Epithelial cell of prostate (primary cell): ENCODE measurements at regions not wholly inside any gene's neighbourhood (a gene's known extent, or its start where the extent isn't known, plus 50 kb on each side); places are given as distances from the start of the nearest gene placed in this dataset.
A peak's percentile ranks its signal among the peaks of the same experiment; 100 is the strongest.

Experiments
- DNase-seq: peaks from one replicate; pipeline ENCODE4 v3.0.0-alpha.2; 2011; ENCODE audit warnings: low read depth, low spot score
- H3K27ac ChIP-seq: fragments of 450-650 bp; 2 replicates; pipeline ENCODE4 v1.5.1; 2017; ENCODE audit warnings: mild to moderate bottlenecking

DNA sequence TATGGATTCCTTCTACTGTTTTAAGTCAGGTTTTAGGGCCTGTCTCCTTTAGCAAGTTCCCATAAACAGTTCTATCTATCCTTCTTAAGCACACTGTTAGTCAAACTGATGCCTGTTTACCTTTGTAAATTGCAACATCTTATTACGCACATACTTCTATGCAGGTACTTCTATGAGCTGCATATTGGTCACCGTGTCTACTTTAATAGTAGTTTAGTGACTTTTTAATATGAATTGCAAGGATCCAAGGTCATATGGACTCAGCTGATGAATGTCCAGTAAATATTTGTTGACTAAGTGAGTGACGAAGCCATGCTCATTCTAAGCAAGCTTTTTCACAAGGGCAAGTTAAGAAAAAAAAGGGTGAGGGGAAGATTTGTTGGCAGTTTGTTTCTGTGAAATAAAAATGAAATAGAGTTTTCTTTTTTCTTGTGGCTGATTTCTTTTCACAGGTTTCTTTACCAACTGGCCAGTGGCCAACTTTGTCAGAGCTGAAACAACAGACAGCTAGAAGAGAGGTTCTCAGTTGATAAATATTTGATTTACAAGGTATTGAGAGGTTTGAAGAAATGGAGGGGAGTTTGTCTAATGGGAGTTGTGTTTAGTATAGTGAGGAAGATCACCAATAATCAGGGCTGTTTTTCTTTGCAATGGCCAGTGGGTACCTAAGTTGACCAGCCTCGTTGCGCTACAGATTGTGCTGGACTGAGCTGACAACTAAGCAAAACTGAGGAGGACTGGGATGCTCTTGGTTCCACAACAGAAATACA is 141.1 kb downstream of the SLC15A5 start:
- DNase-seq, result peak; percentile 24
- H3K27ac ChIP-seq, result peak overlapping the region; percentile 23

- H3K27ac ChIP-seq, result no peak overlapping the region
- DNase-seq, result no peak
Observed at GRCh38 chr12:16135323-16135722, 142.2 kb downstream of the SLC15A5 start.

GRCh38 chr12:16130343-16130742 is 147.1 kb downstream of the SLC15A5 start:
- DNase-seq, result no peak
- no peak overlapping the region for H3K27ac ChIP-seq

DNA sequence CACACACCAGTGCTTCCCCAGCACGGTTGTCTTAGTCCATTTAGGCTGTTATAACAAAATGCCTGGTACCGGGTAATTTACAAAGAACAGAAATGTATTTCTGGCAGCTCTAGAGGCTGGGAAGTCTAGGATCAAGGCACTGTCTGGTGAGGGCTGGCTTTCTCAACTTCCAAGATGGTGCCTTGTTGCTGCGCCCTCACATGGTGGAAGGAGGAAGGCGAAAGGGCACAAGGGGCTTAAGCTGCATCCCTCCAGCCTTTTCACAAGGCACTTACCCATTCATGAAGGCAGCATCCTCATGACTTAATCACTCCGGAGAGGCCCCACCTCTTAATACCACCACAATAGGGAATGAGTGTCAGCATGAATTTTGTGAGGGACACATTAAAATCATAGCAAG is 155.5 kb downstream of the SLC15A5 start:
- no peak for DNase-seq
- H3K27ac ChIP-seq, result no peak overlapping the region

GRCh38 chr12:16119618-16120415 is 157.7 kb downstream of the SLC15A5 start:
- no peak for DNase-seq
- peak overlapping the region; percentile 57 for H3K27ac ChIP-seq

- H3K27ac ChIP-seq, result no peak overlapping the region
- DNase-seq, result no peak
Observed at GRCh38 chr12:16118586-16118985, 158.9 kb downstream of the SLC15A5 start.

DNA sequence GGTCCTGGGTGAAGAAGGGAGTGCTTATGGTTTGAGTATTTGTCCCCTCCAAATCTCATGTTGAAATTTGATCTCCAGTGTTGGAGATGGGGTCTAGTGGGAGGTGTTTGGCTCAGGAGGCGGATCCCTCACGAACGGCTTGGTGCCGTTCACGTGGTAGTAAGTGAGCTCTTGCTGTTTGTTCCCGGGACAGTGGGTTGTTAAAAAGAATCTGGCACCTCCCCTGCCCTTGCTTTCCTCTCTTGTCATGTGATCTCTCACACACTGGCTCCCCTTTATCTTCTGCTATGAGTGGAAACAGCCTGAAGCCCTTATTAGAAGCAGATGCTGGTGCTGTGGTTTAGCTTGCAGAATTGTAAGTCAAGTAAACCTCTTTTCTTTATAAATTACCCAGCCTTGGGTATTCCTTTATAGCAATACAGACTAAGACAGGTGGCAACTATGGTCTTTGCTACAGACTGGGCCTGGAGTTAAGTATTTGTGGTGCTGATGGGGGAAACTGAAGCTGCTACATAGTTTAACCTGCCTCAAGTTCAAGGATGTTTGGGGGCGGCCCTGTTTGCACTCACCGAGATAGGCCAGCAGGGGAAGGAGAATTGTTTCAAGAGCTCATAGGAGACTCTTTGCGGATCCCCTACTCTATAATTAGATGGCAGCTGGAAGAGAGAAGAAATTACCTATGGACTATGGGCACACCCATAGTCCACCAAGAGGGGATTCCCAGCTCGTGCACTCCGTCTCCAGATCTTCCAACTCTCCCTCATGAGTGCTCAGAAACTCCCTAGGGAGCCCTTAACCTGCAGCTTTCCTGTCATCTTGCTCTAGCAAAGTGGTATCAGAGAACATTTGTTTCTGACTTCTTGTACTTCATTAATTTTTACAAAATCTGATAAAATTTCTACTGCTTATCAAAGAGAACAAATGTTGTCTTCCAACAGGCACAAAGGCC is 164.6 kb downstream of the SLC15A5 start:
- no peak for DNase-seq

DNA sequence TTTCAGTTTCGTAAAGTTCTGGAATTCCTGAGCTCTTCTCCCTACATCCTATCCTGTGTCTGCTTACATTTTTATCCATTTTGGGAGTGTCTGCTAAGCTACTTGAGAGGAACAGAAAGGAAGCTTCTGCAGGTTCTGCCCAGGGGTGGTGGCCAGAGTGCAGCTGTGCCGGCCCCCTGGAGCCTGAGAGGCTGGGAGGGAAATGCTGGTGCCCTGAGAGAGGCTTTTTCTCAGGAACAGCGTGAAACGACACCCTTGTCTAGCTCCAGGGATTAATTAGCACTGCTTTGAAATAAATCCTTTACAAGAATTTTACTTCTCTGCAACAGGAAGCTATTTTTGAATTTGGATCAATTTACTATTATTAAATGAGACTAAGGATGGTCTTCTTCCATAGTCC is 165.4 kb downstream of the SLC15A5 start:
- H3K27ac ChIP-seq, result no peak overlapping the region
- no peak for DNase-seq

More for the DNA sequence above, 164.6 kb downstream of the SLC15A5 start:
- H3K27ac ChIP-seq, result no peak overlapping the region

- no peak overlapping the region for H3K27ac ChIP-seq
Observed at GRCh38 chr12:16110596-16110995, 166.9 kb downstream of the SLC15A5 start.

DNA sequence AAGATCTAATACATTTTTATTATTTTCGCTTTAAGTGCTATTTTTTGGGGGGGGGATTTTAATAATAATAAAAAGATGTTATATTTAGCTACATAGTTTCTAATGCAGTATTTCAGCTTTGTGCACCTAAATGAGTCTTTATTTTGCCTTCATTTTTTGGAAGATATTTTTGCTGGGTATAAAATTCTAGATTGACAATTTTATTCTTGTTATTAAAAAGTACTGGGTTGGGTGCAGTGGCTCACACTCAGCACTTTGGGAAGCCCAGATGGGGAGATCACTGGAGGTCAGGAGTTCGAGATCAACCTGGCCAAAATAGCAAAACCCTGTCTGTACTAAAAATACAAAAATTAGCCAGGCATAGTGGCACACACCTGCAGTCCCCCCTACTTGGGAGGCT is 173.6 kb downstream of the SLC15A5 start:
- no peak overlapping the region for H3K27ac ChIP-seq
- DNase-seq, result no peak

More at GRCh38 chr12:16110596-16110995, 166.9 kb downstream of the SLC15A5 start:
- DNase-seq, result no peak

GRCh38 chr12:16100206-16100605 is 177.3 kb downstream of the SLC15A5 start:
- no peak overlapping the region for H3K27ac ChIP-seq

GRCh38 chr12:16096273-16096849 is 181.1 kb downstream of the SLC15A5 start:
- no peak for DNase-seq
- no peak overlapping the region for H3K27ac ChIP-seq

More at GRCh38 chr12:16100206-16100605, 177.3 kb downstream of the SLC15A5 start:
- DNase-seq, result no peak

- no peak for DNase-seq
- H3K27ac ChIP-seq, result no peak overlapping the region
Observed at GRCh38 chr12:16095531-16096110, 181.9 kb downstream of the SLC15A5 start.

GRCh38 chr12:16094437-16094836 is 183.0 kb downstream of the SLC15A5 start:
- no peak overlapping the region for H3K27ac ChIP-seq
- no peak for DNase-seq

DNA sequence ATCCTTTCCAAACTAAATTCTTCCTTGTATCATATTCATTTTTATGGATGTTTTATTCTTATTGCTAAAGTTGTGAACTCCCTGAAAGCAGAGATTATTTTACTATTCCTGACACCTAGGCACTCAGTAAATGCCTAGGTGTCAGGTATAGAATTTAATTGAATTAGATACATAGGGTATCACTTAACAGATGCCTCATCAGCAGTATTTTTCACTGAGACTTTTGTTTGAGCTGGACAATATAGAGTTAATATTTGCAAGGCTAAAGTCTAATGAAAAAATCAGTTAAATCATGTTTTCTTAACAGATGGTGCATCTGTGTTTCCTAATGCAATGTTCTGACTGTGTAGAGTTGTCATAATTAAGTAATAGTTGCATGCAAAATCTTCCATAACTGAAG is 182.7 kb downstream of the DERA start:
- no peak for DNase-seq
- no peak overlapping the region for H3K27ac ChIP-seq

DNA sequence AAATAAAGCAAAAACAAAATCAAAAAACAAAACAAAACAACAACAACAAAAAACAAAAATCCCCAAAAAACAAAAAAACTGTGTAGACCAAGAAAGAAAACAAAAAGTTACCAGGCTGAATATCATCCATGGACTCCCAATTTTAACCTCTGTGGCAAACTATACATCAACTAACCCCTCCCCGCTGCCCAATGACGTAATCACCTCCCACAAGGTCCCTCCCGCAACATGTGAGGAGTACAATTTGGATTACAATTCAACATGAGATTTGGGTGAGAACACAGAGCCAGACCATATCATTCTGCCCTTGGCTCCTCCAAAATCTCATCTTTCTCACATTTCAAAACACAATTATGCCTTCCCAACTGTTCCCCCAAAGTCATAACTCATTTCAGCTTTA is 179.8 kb downstream of the DERA start:
- H3K27ac ChIP-seq, result no peak overlapping the region
- no peak for DNase-seq

DNA sequence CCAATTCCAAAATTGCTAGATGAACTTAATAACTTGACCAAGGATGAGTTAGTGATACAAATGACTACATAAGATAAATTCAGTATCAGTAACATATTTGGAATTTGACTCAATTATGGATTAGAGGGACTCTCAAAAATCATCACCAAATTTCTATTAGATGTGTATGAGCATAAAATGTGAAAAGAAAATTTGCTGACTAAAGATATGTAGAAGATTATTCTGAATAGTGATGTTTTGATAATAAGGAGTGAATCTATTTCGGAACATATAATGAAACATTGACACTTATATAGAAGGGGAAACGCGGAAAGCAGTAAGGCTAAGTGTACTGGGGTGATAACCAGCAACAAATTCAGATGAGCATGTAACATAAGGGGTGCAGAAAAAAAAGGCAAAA is 177.3 kb downstream of the DERA start:
- H3K27ac ChIP-seq, result no peak overlapping the region
- no peak for DNase-seq
